GM12891 (cell line): ENCODE measurements at regions not wholly inside any gene's neighbourhood (a gene's known extent, or its start where the extent isn't known, plus 50 kb on each side); places are given as distances from the start of the nearest gene placed in this dataset.

Source experiments
- POLR2A ChIP-seq: IDR thresholded peaks from 2 replicates; pipeline ENCODE4 v1.6.1; 2011; ENCODE audit warnings: low read depth, low read length, control low read depth
- POU2F2 ChIP-seq: IDR thresholded peaks from 2 replicates; pipeline ENCODE4 v1.6.1; 2011; ENCODE audit warnings: low read depth, mild to moderate bottlenecking, control low read depth, low read length, moderate library complexity

- TF ChIP-seq POLR2A = no peak
- no peak for TF ChIP-seq POU2F2
Measured at GRCh38 chr13:22427783-22428182, 753.0 kb upstream of the SGCG start.
